GM12873 (cell line): ENCODE measurements at regions not wholly inside any gene's neighbourhood (a gene's known extent, or its start where the extent isn't known, plus 50 kb on each side); places are given as distances from the start of the nearest gene placed in this dataset.

ENCODE experiments used
- CTCF ChIP-seq: IDR thresholded peaks from 2 replicates; pipeline ENCODE4 v1.5.1; 2012; ENCODE audit warnings: low read depth, mild to moderate bottlenecking, moderate library complexity, low read length, control low read depth; ENCODE audit not compliant: insufficient read depth; ENCODE audit errors: missing control alignments

- TF ChIP-seq CTCF, result no peak
These were observed 198.5 kb upstream of the ARPP21 start for GRCh38 chr3:35440826-35441225.

GRCh38 chr3:35446896-35447295, 192.4 kb upstream of the ARPP21 start:
- no peak for TF ChIP-seq CTCF

DNA sequence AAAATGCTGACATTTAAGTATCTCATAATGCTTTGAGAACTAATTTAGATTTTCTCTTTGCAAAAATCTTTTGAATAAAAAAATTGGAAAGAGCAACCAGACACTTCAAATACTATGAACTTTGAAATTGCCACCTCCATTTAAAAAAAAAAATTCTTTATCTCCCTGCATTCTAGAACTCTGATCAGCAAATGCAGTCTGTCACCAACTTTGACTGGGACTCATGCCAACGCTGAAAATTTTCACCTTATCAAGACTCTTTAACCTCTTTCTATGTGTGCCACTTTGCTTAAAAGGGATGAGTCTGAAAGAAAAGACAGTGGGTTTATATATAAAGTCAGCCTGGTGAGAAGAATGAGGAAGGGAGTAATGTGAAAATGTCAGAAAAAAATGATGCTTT, 191.2 kb upstream of the ARPP21 start:
- no peak for TF ChIP-seq CTCF

- TF ChIP-seq CTCF, result no peak
These were observed 190.6 kb upstream of the ARPP21 start for GRCh38 chr3:35448681-35449080.

DNA sequence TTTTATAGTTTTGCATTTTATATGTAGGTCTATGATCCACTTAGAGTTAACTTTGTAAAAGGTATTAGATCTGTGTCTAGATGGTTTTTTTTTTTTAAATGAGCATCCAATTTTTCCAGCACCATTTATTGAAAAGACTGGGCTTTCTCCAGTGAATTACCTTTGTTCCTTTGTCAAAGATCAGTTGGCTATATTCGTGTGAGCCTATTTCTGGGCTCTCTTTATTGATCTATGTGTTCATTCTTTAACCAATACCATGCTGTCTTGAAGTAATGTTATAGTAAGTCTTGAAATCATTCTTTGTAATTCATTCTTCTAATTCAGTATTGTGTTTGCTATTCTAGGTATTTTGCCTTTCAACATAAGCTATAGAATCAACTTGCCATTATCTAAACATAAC, 165.4 kb upstream of the ARPP21 start:
- no peak for TF ChIP-seq CTCF

DNA sequence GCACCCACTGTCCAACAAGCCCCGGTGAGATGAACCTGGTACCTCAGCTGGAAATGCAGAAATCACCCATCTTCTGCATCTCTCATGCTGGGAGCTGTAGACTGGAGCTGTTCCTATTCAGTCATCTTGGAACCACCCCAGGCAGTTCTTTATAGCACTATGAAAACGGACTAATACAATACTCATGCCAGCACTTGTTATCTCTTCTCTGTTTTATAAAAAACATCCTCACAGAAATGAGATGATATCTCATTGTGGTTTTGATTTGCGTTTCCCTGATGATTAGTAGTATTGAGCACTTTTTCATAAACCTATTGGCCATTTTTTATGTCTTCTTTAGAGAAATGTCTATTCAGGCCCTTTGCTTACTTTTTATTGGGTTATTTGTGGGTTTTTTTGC, 156.2 kb upstream of the ARPP21 start:
- TF ChIP-seq CTCF, result no peak

DNA sequence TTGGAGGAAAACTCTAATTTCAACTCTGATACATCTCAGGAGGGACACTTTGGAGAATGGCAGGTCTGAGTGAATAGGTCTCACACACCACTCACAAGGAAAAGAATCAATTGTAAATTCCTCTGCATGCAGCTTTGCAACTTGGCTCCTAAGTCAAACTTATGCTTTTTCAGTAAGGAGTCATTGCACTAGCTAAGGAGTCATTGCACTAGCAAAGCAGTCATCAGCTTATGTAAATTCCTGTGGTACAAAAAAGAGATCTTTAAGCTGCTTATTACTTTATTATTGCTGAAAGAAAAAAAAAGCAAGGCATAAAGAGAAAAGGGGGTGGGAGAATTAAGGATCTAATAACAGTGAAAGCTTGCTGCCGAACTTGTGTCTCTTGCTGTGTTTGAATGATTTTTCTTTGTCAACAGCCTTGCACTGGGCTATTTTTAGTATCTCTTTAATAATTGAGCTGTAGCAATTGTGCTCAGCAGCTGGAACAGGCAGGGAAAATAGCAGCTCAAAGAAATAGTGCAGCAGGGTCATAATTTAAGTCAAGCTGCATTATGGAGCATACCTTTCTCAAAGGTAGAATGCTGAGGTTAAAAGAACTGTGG, 154.3 kb upstream of the ARPP21 start:
- TF ChIP-seq CTCF, result no peak

DNA sequence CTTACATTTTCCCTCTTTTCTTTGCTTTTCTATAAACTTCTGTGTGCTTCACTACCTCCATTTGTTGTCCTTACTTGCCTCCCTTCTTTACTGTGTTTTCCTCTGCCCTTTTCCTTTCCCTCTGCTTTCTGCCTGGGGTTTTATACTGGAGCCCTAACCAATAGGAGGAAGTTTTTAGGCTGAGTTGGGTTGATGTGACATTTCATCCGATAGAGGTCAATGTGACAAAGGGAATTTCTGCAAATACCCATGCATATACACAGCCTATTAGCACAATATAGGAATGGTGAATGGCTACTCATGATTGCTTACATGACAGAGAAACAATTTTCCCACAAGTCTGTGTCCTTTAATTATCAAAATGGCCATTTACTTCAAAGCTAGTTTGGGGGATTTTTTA, 153.0 kb upstream of the ARPP21 start:
- TF ChIP-seq CTCF, result no peak
